ENCODE measurements at regions not wholly inside any gene's neighbourhood (a gene's known extent, or its start where the extent isn't known, plus 50 kb on each side); places are given as distances from the start of the nearest gene placed in this dataset.

DNA sequence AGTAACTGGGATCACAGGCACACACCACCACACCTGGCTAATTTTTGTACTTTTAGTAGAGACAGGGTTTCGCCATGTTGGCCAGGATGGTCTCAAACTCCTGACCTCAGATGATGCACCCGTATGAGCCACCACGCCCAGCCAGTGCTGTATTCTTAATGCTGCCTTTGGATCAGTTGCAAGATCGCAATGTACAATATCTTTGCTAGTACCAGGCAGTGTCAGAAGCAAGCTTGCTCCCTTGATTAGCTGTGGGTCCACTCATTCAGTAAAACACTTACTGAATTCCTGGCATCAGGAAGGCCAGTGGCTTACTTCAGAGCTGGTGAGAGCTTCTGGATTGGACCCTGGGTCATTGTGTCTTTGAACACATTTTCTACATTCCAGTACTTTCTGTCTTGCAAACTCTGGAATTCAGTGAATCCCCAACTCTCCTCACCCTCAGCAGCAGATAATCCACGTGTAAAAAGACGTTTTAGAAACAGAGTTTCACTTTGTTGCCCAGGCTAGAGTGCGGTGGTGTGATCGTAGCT lies 1183.7 kb downstream of the AACS start:
- ChIA-PET POLR2A (no interaction called here), CTCF (no interaction called here)
- Mint-ChIP-seq H3K27me3 (no peaks in the 10 kb centered on the region), H3K4me3 (no peak overlapping the region), H3K27ac (no peak overlapping the region), H3K4me1 (no peaks in the 10 kb centered on the region), H3K36me3 (ENCODE audit: low read depth) (no peaks in the 10 kb centered on the region), H3K9me3 (peaks cover 2% of the 10 kb centered on the region)
- intact Hi-C loops (cut with micrococcal nuclease): no loop called here
- TF ChIP-seq, protein P1, sequence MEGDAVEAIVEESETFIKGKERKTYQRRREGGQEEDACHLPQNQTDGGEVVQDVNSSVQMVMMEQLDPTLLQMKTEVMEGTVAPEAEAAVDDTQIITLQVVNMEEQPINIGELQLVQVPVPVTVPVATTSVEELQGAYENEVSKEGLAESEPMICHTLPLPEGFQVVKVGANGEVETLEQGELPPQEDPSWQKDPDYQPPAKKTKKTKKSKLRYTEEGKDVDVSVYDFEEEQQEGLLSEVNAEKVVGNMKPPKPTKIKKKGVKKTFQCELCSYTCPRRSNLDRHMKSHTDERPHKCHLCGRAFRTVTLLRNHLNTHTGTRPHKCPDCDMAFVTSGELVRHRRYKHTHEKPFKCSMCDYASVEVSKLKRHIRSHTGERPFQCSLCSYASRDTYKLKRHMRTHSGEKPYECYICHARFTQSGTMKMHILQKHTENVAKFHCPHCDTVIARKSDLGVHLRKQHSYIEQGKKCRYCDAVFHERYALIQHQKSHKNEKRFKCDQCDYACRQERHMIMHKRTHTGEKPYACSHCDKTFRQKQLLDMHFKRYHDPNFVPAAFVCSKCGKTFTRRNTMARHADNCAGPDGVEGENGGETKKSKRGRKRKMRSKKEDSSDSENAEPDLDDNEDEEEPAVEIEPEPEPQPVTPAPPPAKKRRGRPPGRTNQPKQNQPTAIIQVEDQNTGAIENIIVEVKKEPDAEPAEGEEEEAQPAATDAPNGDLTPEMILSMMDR (IDR thresholded peaks at IDR 0.05): no peak
- ATAC-seq (ENCODE audit: low read depth) (no peak), DNase-seq (no peak)

DNA sequence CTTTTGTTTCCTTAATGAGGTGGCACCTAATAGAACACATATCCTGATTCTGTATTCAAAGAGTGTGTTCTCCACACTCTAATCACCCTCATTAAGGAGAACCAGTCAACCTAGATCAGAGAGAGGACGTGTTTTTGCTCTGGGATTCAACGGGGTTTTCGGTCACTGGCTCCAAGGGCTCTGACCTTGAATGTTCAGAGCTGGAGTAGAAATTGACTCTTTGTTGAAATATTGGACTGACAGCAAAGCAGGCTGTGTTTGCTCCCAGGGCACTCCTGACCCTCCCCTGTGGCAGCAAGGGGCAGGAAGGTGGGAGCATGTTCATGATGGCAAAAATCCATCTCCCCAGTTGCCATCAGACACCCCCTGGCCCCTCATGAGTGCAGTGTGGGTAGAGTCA lies 1193.0 kb downstream of the AACS start:
- ChIA-PET POLR2A (no interaction called here), CTCF (no interaction called here)
- intact Hi-C loops (cut with micrococcal nuclease): no loop called here
- DNase-seq (no peak), ATAC-seq (ENCODE audit: low read depth) (no peak)
- TF ChIP-seq, protein P1 (IDR thresholded peaks at IDR 0.05): no peak
- no peaks in the 10 kb centered on the region for H3K4me1 Mint-ChIP-seq
- H3K27me3 Mint-ChIP-seq: no peaks in the 10 kb centered on the region
- H3K4me3 Mint-ChIP-seq: no peak overlapping the region
- no peak overlapping the region for H3K27ac Mint-ChIP-seq
- H3K9me3 Mint-ChIP-seq: no peaks in the 10 kb centered on the region
- H3K36me3 Mint-ChIP-seq (ENCODE audit: low read depth): no peaks in the 10 kb centered on the region

DNA sequence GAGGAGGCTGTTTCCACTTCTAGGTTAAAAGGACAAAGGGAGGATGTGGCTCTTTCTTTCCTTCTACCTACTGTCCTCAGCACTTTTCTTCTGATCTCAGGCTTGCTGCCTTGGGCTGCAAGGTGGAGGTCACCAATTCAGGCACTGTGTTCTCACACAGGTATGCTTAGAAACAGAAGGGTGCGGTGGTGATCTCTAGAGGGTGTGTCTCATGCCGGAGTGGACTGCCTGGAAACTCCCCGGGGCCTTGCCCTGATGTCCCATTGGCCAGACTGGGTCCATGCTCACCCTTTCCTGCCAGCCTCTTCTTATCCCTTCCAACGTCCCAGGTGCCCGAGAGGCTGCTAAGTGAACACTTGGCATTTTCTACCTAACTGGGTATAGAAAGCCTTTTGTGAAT lies 1197.6 kb downstream of the AACS start:
- intact Hi-C loops (cut with micrococcal nuclease): no loop called here

DNA sequence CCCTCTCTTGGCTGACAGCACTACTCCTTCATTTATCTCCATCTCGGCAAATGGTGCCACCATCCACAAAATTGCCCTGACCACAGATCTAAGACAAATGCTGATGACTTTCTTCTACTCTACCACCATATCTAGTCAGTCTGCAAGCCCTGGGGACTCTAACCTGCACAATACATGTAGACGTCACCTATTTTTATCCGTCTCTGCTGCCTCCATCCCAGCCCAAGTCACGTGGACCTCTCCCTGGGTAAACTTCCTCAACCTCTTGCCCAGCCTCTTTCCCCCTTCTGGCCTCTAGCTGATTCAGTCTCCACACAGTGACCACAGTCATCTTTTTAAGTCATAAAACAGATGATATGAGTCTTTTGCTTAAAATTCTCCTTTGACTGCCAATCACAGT lies 1203.0 kb downstream of the AACS start:
- no peak overlapping the region for H3K4me3 Mint-ChIP-seq
- DNase-seq (no peak), ATAC-seq (ENCODE audit: low read depth) (no peak)
- ChIA-PET POLR2A (no interaction called here), CTCF (no interaction called here)
- no peaks in the 10 kb centered on the region for H3K27me3 Mint-ChIP-seq
- TF ChIP-seq, protein P1 (IDR thresholded peaks at IDR 0.05): no peak
- no peaks in the 10 kb centered on the region for H3K4me1 Mint-ChIP-seq
- peaks cover 4% of the 10 kb centered on the region for H3K9me3 Mint-ChIP-seq
- no peaks in the 10 kb centered on the region for H3K36me3 Mint-ChIP-seq (ENCODE audit: low read depth)
- no peak overlapping the region for H3K27ac Mint-ChIP-seq
- intact Hi-C loops (cut with micrococcal nuclease): no loop called here

More for the DNA sequence above, 1197.6 kb downstream of the AACS start:
- Mint-ChIP-seq H3K4me1 (no peaks in the 10 kb centered on the region), H3K9me3 (peaks cover 2% of the 10 kb centered on the region), H3K27ac (no peak overlapping the region), H3K27me3 (no peaks in the 10 kb centered on the region), H3K4me3 (no peak overlapping the region), H3K36me3 (ENCODE audit: low read depth) (no peaks in the 10 kb centered on the region)
- ChIA-PET POLR2A (no interaction called here), CTCF (no interaction called here)
- ATAC-seq (ENCODE audit: low read depth) (no peak), DNase-seq (no peak)
- TF ChIP-seq, protein P1 (IDR thresholded peaks at IDR 0.05): no peak

DNA sequence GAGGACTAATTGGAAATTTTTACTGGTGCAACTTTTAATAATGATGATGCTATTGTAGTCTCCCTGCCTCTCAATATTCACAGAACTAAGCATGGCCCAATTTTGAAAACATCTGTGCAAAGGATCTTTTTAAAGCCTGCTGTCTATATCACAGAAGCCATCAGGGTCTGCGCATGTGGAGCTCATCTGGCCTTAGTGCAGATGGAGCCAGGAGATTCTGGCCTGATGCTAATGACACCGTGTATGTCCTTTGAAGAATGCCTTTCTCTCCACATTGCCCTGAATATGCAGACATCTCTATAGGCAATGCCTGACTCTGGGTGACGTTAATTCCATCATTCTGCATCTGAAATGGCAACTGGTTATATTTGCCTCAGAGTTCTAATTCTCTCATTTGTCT lies 1205.9 kb downstream of the AACS start:
- DNase-seq (no peak), ATAC-seq (ENCODE audit: low read depth) (no peak)
- intact Hi-C loops (cut with micrococcal nuclease): no loop called here
- no peak overlapping the region for H3K27ac Mint-ChIP-seq
- peaks cover 2% of the 10 kb centered on the region for H3K9me3 Mint-ChIP-seq
- H3K27me3 Mint-ChIP-seq: no peaks in the 10 kb centered on the region
- ChIA-PET POLR2A (no interaction called here), CTCF (no interaction called here)
- no peaks in the 10 kb centered on the region for H3K36me3 Mint-ChIP-seq (ENCODE audit: low read depth)
- H3K4me3 Mint-ChIP-seq: no peak overlapping the region
- TF ChIP-seq, protein P1 (IDR thresholded peaks at IDR 0.05): no peak
- no peaks in the 10 kb centered on the region for H3K4me1 Mint-ChIP-seq

Data from activated B cell treated with CpG ODN at 0.5 μM for 24 hours (primary cell).